Tibial nerve (tissue), 4 donors: ENCODE measurements at regions not wholly inside any gene's neighbourhood (a gene's known extent, or its start where the extent isn't known, plus 50 kb on each side); places are given as distances from the start of the nearest gene placed in this dataset.
A peak's percentile ranks its signal among the peaks of the same experiment; 100 is the strongest.

ENCODE experiments used
- DNase-seq, 2 donors: peaks; one replicate each; pipeline ENCODE4 v3.0.0-alpha.2; 2019; ENCODE audit warnings: low spot score in 2 of 2
- H3K27ac ChIP-seq, 4 donors: fragments of 200-600 bp; sonication (generic) in 3 of 4; one replicate each; pipeline ENCODE4 v1.5.1; 2017 to 2019; ENCODE audit warnings: mild to moderate bottlenecking in 1 of 4
- H3K27me3 ChIP-seq, 2 donors: fragments of 200-600 bp; sonication (generic) in 1 of 2; one replicate each; pipeline versions ENCODE4 v1.5.1 to v1.6.0; 2017 to 2019
- H3K36me3 ChIP-seq, 3 donors: fragments of 200-600 bp; sonication (generic); one replicate each; pipeline ENCODE4 v1.5.1; 2018 to 2019
- H3K4me1 ChIP-seq, 4 donors: fragments of 200-600 bp; sonication (generic) in 3 of 4; one replicate each; pipeline ENCODE4 v1.5.1; 2017 to 2019
- H3K4me3 ChIP-seq, 4 donors: fragments of 200-600 bp; sonication (generic) in 3 of 4; one replicate each; pipeline ENCODE4 v1.5.1; 2017 to 2019; ENCODE audit warnings: mild to moderate bottlenecking in 1 of 4, moderate library complexity in 1 of 4
- H3K9me3 ChIP-seq, 4 donors: fragments of 200-600 bp; sonication (generic) in 3 of 4; one replicate each; pipeline ENCODE4 v1.5.1; 2017 to 2019
- CTCF ChIP-seq, 5 experiments: fragments of 200-600 bp in 3 of 5; fragments of 450-650 bp in 2 of 5; sonication (generic) in 3 of 5; IDR thresholded peaks; one replicate each; pipeline ENCODE4 v1.5.1; 2016 to 2019; ENCODE audit warnings: antibody characterized with exemption in 5 of 5, mild to moderate bottlenecking in 3 of 5, moderate library complexity in 2 of 5
- EP300 ChIP-seq, 2 donors: sonication (generic); formaldehyde crosslinking; IDR thresholded peaks; one replicate each; pipeline ENCODE4 v1.6.1; 2017; ENCODE audit warnings: antibody characterized with exemption in 2 of 2, mild to moderate bottlenecking in 1 of 2
- POLR2A ChIP-seq, 2 donors: fragments of 450-650 bp; IDR thresholded peaks; one replicate each; pipeline ENCODE4 v1.6.1; 2017; ENCODE audit warnings: antibody characterized with exemption in 2 of 2, mild to moderate bottlenecking in 2 of 2, moderate library complexity in 2 of 2
- WGBS, 2 donors: methylation state at CpG; one replicate each; pipeline ENCODE4 v1.1.5; 2018; 5-methylcytosine and 5-hydroxymethylcytosine counted together

GRCh38 chr5:167822241-167822640 lies 469.2 kb upstream of the WWC1 start:
- Histone ChIP-seq H3K9me3 (no peaks in the 10 kb centered on the region), H3K4me3 (peak overlapping the region in 1 of 4 donors; percentile 23), H3K27me3 (no peaks in the 10 kb centered on the region), H3K27ac (peak overlapping the region in 2 of 4 donors; percentile 52 to 64), H3K36me3 (no peaks in the 10 kb centered on the region), H3K4me1 (peaks cover 0 to 12% (median 0%) of the 10 kb centered on the region in 4 donors)
- no peak for DNase-seq
- 60 to 61% methylated on average over 4 of the region's 4 CpGs for WGBS, 2 donors
- TF ChIP-seq EP300 (IDR thresholded peaks at IDR 0.05) = no peak
- TF ChIP-seq CTCF (IDR thresholded peaks at IDR 0.05) = no peak
- TF ChIP-seq POLR2A (IDR thresholded peaks at IDR 0.05) = no peak

DNA sequence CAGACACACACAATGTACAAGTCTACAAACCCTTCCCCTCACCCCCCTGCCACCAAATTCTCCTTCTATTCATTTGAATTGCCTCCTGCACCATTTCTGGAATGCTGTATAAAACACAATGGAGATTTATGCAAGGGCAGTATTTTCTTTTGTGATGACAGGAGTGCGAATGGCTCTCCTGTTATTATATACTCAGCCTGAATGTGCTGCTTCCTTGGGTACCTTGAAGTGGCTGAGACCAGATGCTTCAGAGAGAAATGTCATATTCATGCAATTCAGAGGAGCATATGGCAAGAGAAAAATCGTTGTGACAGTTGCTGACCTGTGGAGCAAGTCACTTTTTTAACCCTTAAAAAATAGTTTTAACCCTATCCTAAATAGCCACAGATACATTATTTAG lies 468.0 kb upstream of the WWC1 start:
- Histone ChIP-seq H3K4me3 (no peak overlapping the region), H3K27me3 (no peaks in the 10 kb centered on the region), H3K4me1 (peaks cover 0 to 12% (median 0%) of the 10 kb centered on the region in 4 donors), H3K36me3 (no peaks in the 10 kb centered on the region), H3K27ac (no peak overlapping the region), H3K9me3 (no peaks in the 10 kb centered on the region)
- 52 to 56% methylated on average over 2 of the region's 2 CpGs for WGBS, 2 donors
- no peak for TF ChIP-seq POLR2A (IDR thresholded peaks at IDR 0.05)
- DNase-seq = no peak

- Histone ChIP-seq H3K9me3 (no peaks in the 10 kb centered on the region), H3K4me3 (no peak overlapping the region), H3K27me3 (no peaks in the 10 kb centered on the region), H3K27ac (no peak overlapping the region), H3K36me3 (no peaks in the 10 kb centered on the region), H3K4me1 (peaks cover 0 to 19% (median 0%) of the 10 kb centered on the region in 4 donors)
- TF ChIP-seq POLR2A (IDR thresholded peaks at IDR 0.05) (no peak), CTCF (IDR thresholded peaks at IDR 0.05) (no peak), EP300 (IDR thresholded peaks at IDR 0.05) (no peak)
- 58 to 68% methylated on average over 1 of the region's 1 CpG for WGBS, 2 donors
- DNase-seq = no peak
Observed at GRCh38 chr5:167827766-167828165, 463.7 kb upstream of the WWC1 start.

DNA sequence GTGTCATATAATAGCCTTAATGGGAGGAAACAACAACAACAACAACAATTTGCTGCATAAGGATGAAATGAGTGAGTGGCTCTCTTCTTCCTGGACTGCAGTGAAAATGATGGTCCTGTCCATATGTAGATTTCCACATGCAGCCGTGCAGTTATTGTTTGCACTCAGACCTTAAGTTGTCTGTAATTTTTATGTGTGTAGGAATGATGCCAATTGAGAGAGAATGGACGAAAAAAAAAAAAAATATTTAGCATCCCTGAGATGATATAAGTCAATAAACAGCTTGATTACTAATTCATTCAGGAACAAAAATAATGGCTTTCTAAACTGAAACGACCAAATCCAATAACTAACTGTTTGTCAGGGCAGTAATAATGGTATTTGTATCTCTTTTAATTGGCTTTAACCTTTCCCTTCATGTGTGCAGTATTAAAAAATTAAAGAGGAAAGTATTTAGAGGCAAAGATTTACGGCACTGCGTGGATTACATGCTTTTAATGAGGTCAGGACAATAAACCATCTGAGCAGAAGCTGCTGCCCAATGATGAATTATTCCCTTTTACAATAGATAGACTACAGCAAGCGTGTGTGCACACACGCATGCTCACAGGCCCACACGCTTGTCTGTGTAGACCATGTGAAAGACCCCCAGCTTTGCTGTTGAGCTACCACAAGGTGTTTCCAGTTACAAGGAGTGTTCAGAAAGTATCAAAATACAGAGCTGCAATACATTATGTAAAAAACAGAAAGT lies 459.5 kb upstream of the WWC1 start:
- Histone ChIP-seq H3K9me3 (no peaks in the 10 kb centered on the region), H3K36me3 (no peaks in the 10 kb centered on the region), H3K27me3 (no peaks in the 10 kb centered on the region), H3K27ac (no peak overlapping the region), H3K4me3 (no peak overlapping the region), H3K4me1 (peaks cover 0 to 13% (median 0%) of the 10 kb centered on the region in 4 donors)
- no peak for TF ChIP-seq POLR2A (IDR thresholded peaks at IDR 0.05)
- TF ChIP-seq CTCF (IDR thresholded peaks at IDR 0.05) = no peak
- no peak for TF ChIP-seq EP300 (IDR thresholded peaks at IDR 0.05)
- DNase-seq = no peak
- 57 to 62% methylated on average over 8 of the region's 8 CpGs for WGBS, 2 donors

DNA sequence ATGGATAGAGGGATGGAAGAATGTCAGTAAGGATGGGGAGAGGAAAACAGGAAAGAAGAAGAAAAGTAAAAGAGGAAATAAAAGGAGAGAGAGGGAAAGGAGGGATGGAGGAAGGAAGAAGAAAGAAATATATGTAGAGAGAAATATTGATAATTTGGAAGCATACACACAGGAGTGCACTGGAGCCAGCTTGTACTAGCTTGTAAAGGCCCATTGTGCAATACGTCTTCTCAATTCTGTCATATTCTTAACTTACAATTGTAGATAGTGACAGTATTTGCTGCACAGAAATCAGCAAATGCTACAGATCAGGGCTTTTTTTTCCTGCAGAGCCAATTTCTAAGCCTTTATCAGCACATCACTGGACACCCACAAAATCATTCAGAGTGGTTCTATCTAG lies 458.8 kb upstream of the WWC1 start:
- Histone ChIP-seq H3K9me3 (no peaks in the 10 kb centered on the region), H3K36me3 (no peaks in the 10 kb centered on the region), H3K4me3 (no peak overlapping the region), H3K4me1 (peaks cover 0 to 13% (median 0%) of the 10 kb centered on the region in 4 donors), H3K27ac (no peak overlapping the region), H3K27me3 (no peaks in the 10 kb centered on the region)
- no peak for TF ChIP-seq CTCF (IDR thresholded peaks at IDR 0.05)
- 0% methylated on average over 1 of the region's 1 CpG for WGBS, 2 donors
- DNase-seq = no peak
